ENCODE measurements at regions not wholly inside any gene's neighbourhood (a gene's known extent, or its start where the extent isn't known, plus 50 kb on each side); places are given as distances from the start of the nearest gene placed in this dataset.

- Histone ChIP-seq H3K4me3 (ENCODE audit: control insufficient read depth in 2 of 3, extremely low read depth in 1 of 3, insufficient read depth in 2 of 3, low read depth in 1 of 3, low read length in 3 of 3) (no peak overlapping the region), H3K27ac (ENCODE audit: control insufficient read depth, insufficient read depth, low read length) (no peak overlapping the region), H3K9ac (ENCODE audit: control insufficient read depth, extremely low read depth, insufficient read depth, low read length) (no peak overlapping the region), H2AFZ (ENCODE audit: control insufficient read depth, low read length) (no peak overlapping the region), H4K20me1 (ENCODE audit: control insufficient read depth, extremely low read depth, insufficient read depth, low read length) (no peaks in the 10 kb centered on the region), H3K9me3 (ENCODE audit: control insufficient read depth, low read depth, low read length) (no peaks in the 10 kb centered on the region), H3K4me1 (ENCODE audit: control insufficient read depth, extremely low read depth, insufficient read depth, low read length) (no peaks in the 10 kb centered on the region), H3K79me2 (ENCODE audit: control insufficient read depth, insufficient read depth, low read length) (no peaks in the 10 kb centered on the region), H3K27me3 (ENCODE audit: control insufficient read depth, extremely low read depth, insufficient read depth, low read length) (no peaks in the 10 kb centered on the region), H3K36me3 (ENCODE audit: control insufficient read depth in 2 of 2, extremely low read depth in 1 of 2, insufficient read depth in 2 of 2, low read length in 2 of 2) (no peaks in the 10 kb centered on the region), H3K4me2 (ENCODE audit: control insufficient read depth, extremely low read depth, insufficient read depth, low read depth, low read length) (no peak overlapping the region), H3K9me1 (ENCODE audit: control insufficient read depth, extremely low read depth, insufficient read depth, low read length) (no peaks in the 10 kb centered on the region)
- dilution Hi-C loops (cut with MboI; ENCODE audit: extremely low pct_ligation_motif_present, low sequenced_read_pairs): no loop called here
- TF ChIP-seq CTCF (optimal IDR thresholded peaks at IDR 0.05 in 1 of 3, IDR thresholded peaks at IDR 0.05 in 1 of 3, conservative IDR thresholded peaks at IDR 0.05 in 1 of 3; ENCODE audit: extremely low read depth in 1 of 3, insufficient read depth in 2 of 3, low read length in 3 of 3) (peak in 1 of 3 experiments; percentile 26), EZH2 (IDR thresholded peaks at IDR 0.05; ENCODE audit: low read length) (no peak)
- no peak for DNase-seq (ENCODE audit: low read depth, low spot score)
- no peak for FAIRE-seq
Observed at GRCh38 chr5:152593388-152593787, 188.3 kb upstream of the NMUR2 start.

- Histone ChIP-seq H3K27me3 (ENCODE audit: control insufficient read depth, extremely low read depth, insufficient read depth, low read length) (no peaks in the 10 kb centered on the region), H2AFZ (ENCODE audit: control insufficient read depth, low read length) (no peak overlapping the region), H3K9ac (ENCODE audit: control insufficient read depth, extremely low read depth, insufficient read depth, low read length) (no peak overlapping the region), H3K36me3 (ENCODE audit: control insufficient read depth in 2 of 2, extremely low read depth in 1 of 2, insufficient read depth in 2 of 2, low read length in 2 of 2) (no peaks in the 10 kb centered on the region), H3K9me3 (ENCODE audit: control insufficient read depth, low read depth, low read length) (no peaks in the 10 kb centered on the region), H3K9me1 (ENCODE audit: control insufficient read depth, extremely low read depth, insufficient read depth, low read length) (no peaks in the 10 kb centered on the region), H3K4me3 (ENCODE audit: control insufficient read depth in 2 of 3, extremely low read depth in 1 of 3, insufficient read depth in 2 of 3, low read depth in 1 of 3, low read length in 3 of 3) (no peak overlapping the region), H3K4me1 (ENCODE audit: control insufficient read depth, extremely low read depth, insufficient read depth, low read length) (no peaks in the 10 kb centered on the region), H4K20me1 (ENCODE audit: control insufficient read depth, extremely low read depth, insufficient read depth, low read length) (no peaks in the 10 kb centered on the region), H3K4me2 (ENCODE audit: control insufficient read depth, extremely low read depth, insufficient read depth, low read depth, low read length) (no peak overlapping the region), H3K79me2 (ENCODE audit: control insufficient read depth, insufficient read depth, low read length) (no peaks in the 10 kb centered on the region), H3K27ac (ENCODE audit: control insufficient read depth, insufficient read depth, low read length) (no peak overlapping the region)
- FAIRE-seq (no peak), DNase-seq (ENCODE audit: low read depth, low spot score) (no peak)
- TF ChIP-seq CTCF (optimal IDR thresholded peaks at IDR 0.05 in 1 of 3, IDR thresholded peaks at IDR 0.05 in 1 of 3, conservative IDR thresholded peaks at IDR 0.05 in 1 of 3; ENCODE audit: extremely low read depth in 1 of 3, insufficient read depth in 2 of 3, low read length in 3 of 3): no peak
- no peak for TF ChIP-seq EZH2 (IDR thresholded peaks at IDR 0.05; ENCODE audit: low read length)
- dilution Hi-C loops (cut with MboI; ENCODE audit: extremely low pct_ligation_motif_present, low sequenced_read_pairs): no loop called here
Observed at GRCh38 chr5:152595405-152595804, 190.3 kb upstream of the NMUR2 start.
